ENCODE measurements at regions not wholly inside any gene's neighbourhood (a gene's known extent, or its start where the extent isn't known, plus 50 kb on each side); places are given as distances from the start of the nearest gene placed in this dataset.

DNA sequence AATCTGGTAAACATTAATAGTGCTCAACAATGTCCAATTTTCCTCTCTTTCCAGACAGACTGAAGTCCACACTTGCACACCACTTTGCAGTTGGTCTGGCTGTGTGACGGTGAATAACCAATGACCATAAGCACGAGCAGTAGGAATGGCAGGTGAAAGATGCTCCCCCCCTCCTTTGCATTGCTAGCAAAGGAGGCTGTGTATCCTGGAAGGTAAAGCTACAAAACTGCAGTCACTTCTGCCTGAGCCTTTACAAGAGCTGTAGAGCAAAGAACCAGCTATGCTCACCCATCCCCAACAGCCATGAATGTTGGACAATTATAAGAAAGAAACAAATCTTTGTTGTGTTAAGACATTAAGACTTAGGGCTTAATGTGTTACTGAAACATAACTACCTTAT is 178.0 kb downstream of the IPMK start:
- H3K36me3 Mint-ChIP-seq (ENCODE audit: low read depth), result no peaks in the 10 kb centered on the region
- H3K4me1 ChIP-seq (ENCODE audit: insufficient read depth, low read length), result no peaks in the 10 kb centered on the region
- H3K27ac Mint-ChIP-seq, result no peak overlapping the region
- H3K27me3 Mint-ChIP-seq, result peaks cover 9% of the 10 kb centered on the region
- ChIA-PET CTCF (no interaction called here), POLR2A (no interaction called here)
- intact Hi-C loops (cut with DNase I, micrococcal nuclease), result no loop called here
- H3K9me3 ChIP-seq (ENCODE audit: control insufficient read depth in 1 of 2, insufficient read depth in 1 of 2, low read length in 2 of 2), result no peaks in the 10 kb centered on the region
- no peak for TF ChIP-seq CTCF (IDR thresholded peaks at IDR 0.05)
- no peak overlapping the region for H3K27ac ChIP-seq (ENCODE audit: low read depth in 1 of 2, low read length in 2 of 2)
- no peaks in the 10 kb centered on the region for H3K36me3 ChIP-seq (ENCODE audit: insufficient read depth, low read length)
- DNase-seq (no peak), ATAC-seq (ENCODE audit: poor library complexity) (no peak)
- no peaks in the 10 kb centered on the region for H3K9me3 Mint-ChIP-seq
- no peak overlapping the region for H3K4me3 ChIP-seq (ENCODE audit: low read length)
- H3K4me3 Mint-ChIP-seq, result no peak overlapping the region
- no peaks in the 10 kb centered on the region for H3K4me1 Mint-ChIP-seq (ENCODE audit: low read depth)
- no peaks in the 10 kb centered on the region for H3K27me3 ChIP-seq (ENCODE audit: control insufficient read depth in 1 of 2, insufficient read depth in 2 of 2, low read length in 2 of 2)

DNA sequence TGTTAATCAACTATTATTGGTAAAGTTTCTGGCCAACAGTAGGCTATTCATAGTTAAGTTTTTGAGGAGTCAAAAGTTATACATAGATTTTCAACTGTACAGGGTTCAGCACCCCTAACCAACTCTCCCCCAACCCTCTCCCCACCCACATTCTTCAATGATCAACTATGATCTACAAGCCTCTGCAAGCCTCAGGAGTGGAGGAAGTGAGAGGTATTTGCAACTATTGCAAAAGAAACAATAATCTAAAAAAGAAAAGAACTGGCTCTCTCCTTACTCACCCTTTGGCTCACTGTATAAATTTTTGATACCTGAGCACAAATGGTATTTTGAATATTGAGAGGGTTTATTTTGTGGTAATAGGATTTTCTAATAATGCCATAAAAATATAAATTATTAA is 179.8 kb downstream of the IPMK start:
- Mint-ChIP-seq H3K4me1 (ENCODE audit: low read depth) (no peaks in the 10 kb centered on the region), H3K27ac (no peak overlapping the region), H3K27me3 (peaks cover 9% of the 10 kb centered on the region), H3K9me3 (no peaks in the 10 kb centered on the region), H3K4me3 (no peak overlapping the region), H3K36me3 (ENCODE audit: low read depth) (no peaks in the 10 kb centered on the region)
- intact Hi-C loops (cut with DNase I, micrococcal nuclease), result no loop called here
- no peak for DNase-seq
- no peak overlapping the region for H3K4me3 ChIP-seq (ENCODE audit: low read length)
- CTCF ChIA-PET, result no interaction called here
- H3K9me3 ChIP-seq (ENCODE audit: control insufficient read depth in 1 of 2, insufficient read depth in 1 of 2, low read length in 2 of 2), result no peaks in the 10 kb centered on the region
- no peaks in the 10 kb centered on the region for H3K27me3 ChIP-seq (ENCODE audit: control insufficient read depth in 1 of 2, insufficient read depth in 2 of 2, low read length in 2 of 2)
- POLR2A ChIA-PET, result no interaction called here
- no peak for ATAC-seq (ENCODE audit: poor library complexity)
- TF ChIP-seq CTCF (IDR thresholded peaks at IDR 0.05), result no peak
- H3K36me3 ChIP-seq (ENCODE audit: insufficient read depth, low read length), result no peaks in the 10 kb centered on the region
- no peaks in the 10 kb centered on the region for H3K4me1 ChIP-seq (ENCODE audit: insufficient read depth, low read length)
- H3K27ac ChIP-seq (ENCODE audit: low read depth in 1 of 2, low read length in 2 of 2), result no peak overlapping the region

GRCh38 chr10:58086763-58087150 is 180.9 kb downstream of the IPMK start:
- Histone ChIP-seq H3K27ac (ENCODE audit: low read depth in 1 of 2, low read length in 2 of 2) (no peak overlapping the region), H3K4me1 (ENCODE audit: insufficient read depth, low read length) (no peaks in the 10 kb centered on the region), H3K9me3 (ENCODE audit: control insufficient read depth in 1 of 2, insufficient read depth in 1 of 2, low read length in 2 of 2) (no peaks in the 10 kb centered on the region), H3K36me3 (ENCODE audit: insufficient read depth, low read length) (no peaks in the 10 kb centered on the region), H3K4me3 (ENCODE audit: low read length) (no peak overlapping the region), H3K27me3 (ENCODE audit: control insufficient read depth in 1 of 2, insufficient read depth in 2 of 2, low read length in 2 of 2) (no peaks in the 10 kb centered on the region)
- POLR2A ChIA-PET, result no interaction called here
- Mint-ChIP-seq H3K4me3 (no peak overlapping the region), H3K27me3 (peaks cover 9% of the 10 kb centered on the region), H3K27ac (no peak overlapping the region), H3K36me3 (ENCODE audit: low read depth) (no peaks in the 10 kb centered on the region), H3K9me3 (no peaks in the 10 kb centered on the region), H3K4me1 (ENCODE audit: low read depth) (no peaks in the 10 kb centered on the region)
- intact Hi-C loops (cut with DNase I, micrococcal nuclease), result no loop called here
- ATAC-seq (ENCODE audit: poor library complexity) (no peak), DNase-seq (no peak)
- TF ChIP-seq CTCF (IDR thresholded peaks at IDR 0.05), result no peak
- CTCF ChIA-PET, result no interaction called here

Measured in CD4-positive, alpha-beta T cell (primary cell).